ENCODE measurements at regions not wholly inside any gene's neighbourhood (a gene's known extent, or its start where the extent isn't known, plus 50 kb on each side); places are given as distances from the start of the nearest gene placed in this dataset.

GRCh38 chr13:83621765-83622421 is 260.4 kb downstream of the SLITRK1 start:
- POLR2A ChIA-PET (ENCODE audit: unreplicated experiment): no interaction called here
- H3K27me3 ChIP-seq (ENCODE audit: low read length): no peaks in the 10 kb centered on the region
- no peak for DNase-seq

GRCh38 chr13:83620530-83621220 is 261.6 kb downstream of the SLITRK1 start:
- TF ChIP-seq CTCF (conservative IDR thresholded peaks at IDR 0.05; ENCODE audit: low read depth, low read length) (no peak), EZH2phosphoT487 (IDR thresholded peaks at IDR 0.05; ENCODE audit: borderline replicate concordance, low read length) (no peak), EZH2 (IDR thresholded peaks at IDR 0.05; ENCODE audit: low read length, unreplicated experiment) (no peak)
- DNase-seq: peak; percentile 71
- Histone ChIP-seq H3K9me3 (ENCODE audit: low read length) (no peaks in the 10 kb centered on the region), H3K4me2 (ENCODE audit: low read length) (peak overlapping the region; percentile 44; the same call in 1 of the 2 replicates), H3K27me3 (ENCODE audit: low read length) (no peaks in the 10 kb centered on the region), H3K4me3 (ENCODE audit: low read length) (no peak overlapping the region), H3K4me1 (ENCODE audit: insufficient read depth, low read length) (peaks cover 22% of the 10 kb centered on the region), H3K9ac (ENCODE audit: low read length) (no peak overlapping the region), H3K27ac (ENCODE audit: low read length) (peak overlapping the region; percentile 63), H2AFZ (ENCODE audit: low read length) (no peak overlapping the region), H4K20me1 (ENCODE audit: low read length) (no peaks in the 10 kb centered on the region), H3K9me2 (replicated peaks; ENCODE audit: low read length) (no peaks in the 10 kb centered on the region), H3F3A (ENCODE audit: low read length, unreplicated experiment) (no peaks in the 10 kb centered on the region), H3K79me2 (ENCODE audit: low read length) (no peaks in the 10 kb centered on the region), H3K36me3 (ENCODE audit: low read depth, low read length) (no peaks in the 10 kb centered on the region)
- intact Hi-C loops (cut with micrococcal nuclease): loop anchor here (5.0 kb wide), 1 partner anchor 123 kb away; no protein-coding TSS in a partner anchor
- CTCF ChIA-PET: no interaction called here
- POLR2A ChIA-PET (ENCODE audit: unreplicated experiment): no interaction called here
- ATAC-seq: peak; percentile 47; the same call in 1 of the 2 replicates
- no TSS peak for BruUV-seq (replicated peaks)

More at GRCh38 chr13:83621765-83622421, 260.4 kb downstream of the SLITRK1 start:
- H3K27ac ChIP-seq (ENCODE audit: low read length): no peak overlapping the region
- no peak for ATAC-seq
- no peaks in the 10 kb centered on the region for H3F3A ChIP-seq (ENCODE audit: low read length, unreplicated experiment)
- CTCF ChIA-PET: no interaction called here
- no peak overlapping the region for H3K9ac ChIP-seq (ENCODE audit: low read length)
- H3K4me2 ChIP-seq (ENCODE audit: low read length): no peak overlapping the region
- intact Hi-C loops (cut with micrococcal nuclease): loop anchor here (5.0 kb wide), 1 partner anchor 125 kb away; no protein-coding TSS in a partner anchor
- no peaks in the 10 kb centered on the region for H3K79me2 ChIP-seq (ENCODE audit: low read length)
- no peak overlapping the region for H2AFZ ChIP-seq (ENCODE audit: low read length)
- H4K20me1 ChIP-seq (ENCODE audit: low read length): no peaks in the 10 kb centered on the region
- no TSS peak for BruUV-seq (replicated peaks)
- TF ChIP-seq EZH2 (IDR thresholded peaks at IDR 0.05; ENCODE audit: low read length, unreplicated experiment): no peak
- no peak for TF ChIP-seq CTCF (conservative IDR thresholded peaks at IDR 0.05; ENCODE audit: low read depth, low read length)
- no peak for TF ChIP-seq EZH2phosphoT487 (IDR thresholded peaks at IDR 0.05; ENCODE audit: borderline replicate concordance, low read length)
- H3K9me3 ChIP-seq (ENCODE audit: low read length): no peaks in the 10 kb centered on the region
- no peak overlapping the region for H3K4me3 ChIP-seq (ENCODE audit: low read length)
- H3K36me3 ChIP-seq (ENCODE audit: low read depth, low read length): no peaks in the 10 kb centered on the region
- H3K9me2 ChIP-seq (replicated peaks; ENCODE audit: low read length): no peaks in the 10 kb centered on the region
- peaks cover 22% of the 10 kb centered on the region for H3K4me1 ChIP-seq (ENCODE audit: insufficient read depth, low read length)

GRCh38 chr13:83618966-83619365 is 263.3 kb downstream of the SLITRK1 start:
- TF ChIP-seq EZH2 (IDR thresholded peaks at IDR 0.05; ENCODE audit: low read length, unreplicated experiment) (no peak), CTCF (conservative IDR thresholded peaks at IDR 0.05; ENCODE audit: low read depth, low read length) (no peak), EZH2phosphoT487 (IDR thresholded peaks at IDR 0.05; ENCODE audit: borderline replicate concordance, low read length) (no peak)
- Histone ChIP-seq H3K9ac (ENCODE audit: low read length) (no peak overlapping the region), H3K79me2 (ENCODE audit: low read length) (no peaks in the 10 kb centered on the region), H3K9me2 (replicated peaks; ENCODE audit: low read length) (no peaks in the 10 kb centered on the region), H3K4me1 (ENCODE audit: insufficient read depth, low read length) (peaks cover 22% of the 10 kb centered on the region), H4K20me1 (ENCODE audit: low read length) (no peaks in the 10 kb centered on the region), H2AFZ (ENCODE audit: low read length) (no peak overlapping the region), H3K4me3 (ENCODE audit: low read length) (no peak overlapping the region), H3K4me2 (ENCODE audit: low read length) (peak overlapping the region; percentile 48), H3F3A (ENCODE audit: low read length, unreplicated experiment) (no peaks in the 10 kb centered on the region), H3K36me3 (ENCODE audit: low read depth, low read length) (no peaks in the 10 kb centered on the region), H3K27ac (ENCODE audit: low read length) (no peak overlapping the region), H3K27me3 (ENCODE audit: low read length) (no peaks in the 10 kb centered on the region), H3K9me3 (ENCODE audit: low read length) (no peaks in the 10 kb centered on the region)
- CTCF ChIA-PET: no interaction called here
- no TSS peak for BruUV-seq (replicated peaks)
- intact Hi-C loops (cut with micrococcal nuclease): loop anchor here (5.0 kb wide), 1 partner anchor 397 kb away; no protein-coding TSS in a partner anchor
- POLR2A ChIA-PET (ENCODE audit: unreplicated experiment): no interaction called here
- DNase-seq: peak; percentile 75
- peak; percentile 86 for ATAC-seq
